ENCODE measurements at regions not wholly inside any gene's neighbourhood (a gene's known extent, or its start where the extent isn't known, plus 50 kb on each side); places are given as distances from the start of the nearest gene placed in this dataset.

GRCh38 chr7:79789584-79790345 lies 336.3 kb upstream of the MAGI2 start:
- TF ChIP-seq CTCF (IDR thresholded peaks at IDR 0.05): no peak
- TF ChIP-seq ZFX (IDR thresholded peaks at IDR 0.05; ENCODE audit: borderline replicate concordance): no peak
- no peak overlapping the region for H3K27ac ChIP-seq

- TF ChIP-seq ZFX (IDR thresholded peaks at IDR 0.05; ENCODE audit: borderline replicate concordance) (no peak), CTCF (IDR thresholded peaks at IDR 0.05) (no peak)
- H3K27ac ChIP-seq: no peak overlapping the region
These were observed 334.2 kb upstream of the MAGI2 start for GRCh38 chr7:79787623-79788022.

- no peak for TF ChIP-seq CTCF (IDR thresholded peaks at IDR 0.05)
- no peak for TF ChIP-seq ZFX (IDR thresholded peaks at IDR 0.05; ENCODE audit: borderline replicate concordance)
- no peak overlapping the region for H3K27ac ChIP-seq
These were observed 333.6 kb upstream of the MAGI2 start for GRCh38 chr7:79787096-79787495.

GRCh38 chr7:79786187-79786586 lies 332.7 kb upstream of the MAGI2 start:
- H3K27ac ChIP-seq: no peak overlapping the region
- TF ChIP-seq ZFX (IDR thresholded peaks at IDR 0.05; ENCODE audit: borderline replicate concordance): no peak
- TF ChIP-seq CTCF (IDR thresholded peaks at IDR 0.05): no peak

- no peak overlapping the region for H3K27ac ChIP-seq
These were observed 332.1 kb upstream of the MAGI2 start for GRCh38 chr7:79785556-79785955.

GRCh38 chr7:79782906-79783305 lies 329.4 kb upstream of the MAGI2 start:
- no peak for TF ChIP-seq ZFX (IDR thresholded peaks at IDR 0.05; ENCODE audit: borderline replicate concordance)
- TF ChIP-seq CTCF (IDR thresholded peaks at IDR 0.05): no peak
- no peak overlapping the region for H3K27ac ChIP-seq

More at GRCh38 chr7:79785556-79785955, 332.1 kb upstream of the MAGI2 start:
- TF ChIP-seq ZFX (IDR thresholded peaks at IDR 0.05; ENCODE audit: borderline replicate concordance) (no peak), CTCF (IDR thresholded peaks at IDR 0.05) (no peak)

DNA sequence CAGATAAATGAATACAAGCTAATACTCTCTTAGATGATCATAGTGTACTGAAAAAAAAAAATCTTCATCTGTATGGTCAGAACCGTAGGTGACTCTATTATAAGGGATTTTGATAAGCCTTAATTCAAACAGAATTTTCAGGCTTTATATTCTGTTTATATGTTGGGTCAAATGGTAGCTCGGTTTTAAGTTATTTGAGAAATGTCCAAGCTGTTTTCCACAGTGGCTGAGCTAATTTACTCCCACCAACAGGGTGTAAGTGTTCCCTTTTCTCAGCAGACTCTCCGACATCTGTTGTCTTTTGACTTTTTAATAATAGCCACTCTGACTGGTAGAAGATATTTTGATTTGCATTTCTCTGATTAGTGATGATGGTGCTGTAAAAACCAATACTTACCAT lies 328.8 kb upstream of the MAGI2 start:
- TF ChIP-seq ZFX (IDR thresholded peaks at IDR 0.05; ENCODE audit: borderline replicate concordance) (no peak), CTCF (IDR thresholded peaks at IDR 0.05) (no peak)
- no peak overlapping the region for H3K27ac ChIP-seq
